NCI-H1930 (cell line): ENCODE measurements at regions not wholly inside any gene's neighbourhood (a gene's known extent, or its start where the extent isn't known, plus 50 kb on each side); places are given as distances from the start of the nearest gene placed in this dataset.
"Not testable (repeated sequence)": the region's sequence is repeated elsewhere in the genome, so short reads cannot be mapped to it uniquely, and the experiment has no call there.

ENCODE experiments used
- DNase-seq, 2 experiments: peaks; one replicate each; lab custom pipeline; 2025; lab: John Stamatoyannopoulos, UW

- no peak for DNase-seq
Measured at GRCh38 chr1:182003953-182004586, 57.4 kb downstream of the ZNF648 start.

GRCh38 chr1:182003025-182003725 is 58.3 kb downstream of the ZNF648 start:
- DNase-seq, result no peak

DNA sequence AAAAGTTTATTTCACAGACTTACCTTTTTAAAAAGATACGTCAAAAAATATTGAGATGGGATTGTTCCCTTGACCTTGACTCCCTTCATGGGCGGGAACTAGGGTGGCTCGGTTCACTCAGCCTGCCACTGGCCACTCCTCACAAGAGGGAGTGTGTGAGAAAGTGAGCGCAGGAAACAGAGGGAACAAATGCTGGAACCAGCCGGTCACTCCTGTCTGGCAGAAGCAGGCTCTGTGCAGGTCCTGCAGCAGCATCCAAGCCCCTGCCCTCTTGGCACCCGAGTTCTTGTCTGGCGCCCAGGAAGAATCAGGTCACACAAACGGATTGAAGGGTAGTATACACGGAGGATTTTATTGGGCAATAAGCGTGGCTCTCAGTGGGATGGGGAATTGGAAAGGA is 58.9 kb downstream of the ZNF648 start:
- DNase-seq, result no peak

- DNase-seq, result no peak
Measured at GRCh38 chr1:181998858-181999257, 62.7 kb downstream of the ZNF648 start.

- no peak for DNase-seq
Measured at GRCh38 chr1:181992072-181992471, 69.4 kb downstream of the ZNF648 start.

- no peak for DNase-seq
Measured at GRCh38 chr1:181990728-181991127, 70.8 kb downstream of the ZNF648 start.

- no peak for DNase-seq
Measured at GRCh38 chr1:181989261-181989920, 72.1 kb downstream of the ZNF648 start.

DNA sequence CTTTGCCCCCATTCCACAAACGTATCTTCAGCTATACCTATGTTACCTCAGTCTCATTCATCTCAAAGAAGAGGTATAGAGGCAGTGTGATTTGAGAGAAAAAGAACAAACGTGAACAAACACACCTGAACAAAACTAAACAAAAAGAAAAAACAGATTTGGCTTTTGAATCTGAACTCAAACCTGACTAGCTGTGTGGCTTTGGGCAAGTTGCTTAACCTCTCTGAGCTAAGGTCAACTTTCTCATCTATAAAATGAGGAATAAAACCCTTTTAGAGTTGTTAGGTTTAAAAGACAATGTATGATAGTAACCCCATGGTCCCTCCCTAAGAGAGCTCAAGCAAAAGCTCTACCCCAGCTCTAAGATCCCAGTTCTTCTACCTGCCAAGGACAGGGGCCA is 73.5 kb downstream of the ZNF648 start:
- no peak for DNase-seq

DNA sequence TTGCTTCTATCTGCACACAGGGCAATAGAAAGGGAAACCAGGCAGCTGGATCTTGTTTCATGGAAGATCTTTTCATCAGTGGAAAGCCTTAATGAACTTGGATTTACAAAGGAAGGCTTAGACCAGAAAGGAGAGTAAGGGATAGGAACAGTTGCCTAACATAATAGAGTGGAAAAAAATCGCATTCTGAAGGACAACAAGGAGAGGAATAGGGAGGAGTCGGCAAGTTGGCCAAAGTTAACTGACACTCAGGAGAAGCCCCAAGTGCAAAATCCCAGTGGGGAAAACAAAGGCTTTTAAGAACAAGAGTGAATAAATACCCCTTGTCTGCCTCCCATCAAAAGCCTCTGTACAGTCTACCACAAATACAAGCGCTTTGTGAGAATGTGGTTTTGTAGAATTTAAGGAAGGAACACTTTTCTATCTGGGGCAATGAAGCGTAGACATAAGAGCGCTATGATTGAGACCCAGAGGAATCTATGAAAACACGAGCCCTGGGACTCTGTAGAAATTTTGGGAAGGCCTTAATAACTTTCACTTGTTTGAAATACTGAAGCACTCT is 74.1 kb downstream of the ZNF648 start:
- DNase-seq, result no peak

DNA sequence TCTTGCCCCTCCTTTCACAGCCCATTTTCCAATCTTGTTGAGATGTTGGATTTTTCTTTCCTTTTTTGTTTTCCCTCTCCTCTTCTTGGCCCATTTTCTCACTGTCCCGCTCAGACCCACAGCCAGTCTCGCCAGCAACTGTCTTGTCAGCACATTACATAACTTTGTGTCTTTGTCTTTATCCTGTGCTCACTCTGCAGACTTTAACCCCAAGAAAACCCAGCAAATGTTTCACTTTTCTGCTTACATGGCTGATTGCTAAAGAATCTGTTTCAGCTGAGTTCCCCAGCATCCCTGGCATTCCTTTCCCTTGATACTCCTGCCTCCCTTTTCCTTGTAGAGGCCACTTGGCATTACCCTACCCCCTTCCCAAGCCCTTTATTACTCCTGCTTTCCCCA is 74.6 kb downstream of the ZNF648 start:
- no peak for DNase-seq

DNA sequence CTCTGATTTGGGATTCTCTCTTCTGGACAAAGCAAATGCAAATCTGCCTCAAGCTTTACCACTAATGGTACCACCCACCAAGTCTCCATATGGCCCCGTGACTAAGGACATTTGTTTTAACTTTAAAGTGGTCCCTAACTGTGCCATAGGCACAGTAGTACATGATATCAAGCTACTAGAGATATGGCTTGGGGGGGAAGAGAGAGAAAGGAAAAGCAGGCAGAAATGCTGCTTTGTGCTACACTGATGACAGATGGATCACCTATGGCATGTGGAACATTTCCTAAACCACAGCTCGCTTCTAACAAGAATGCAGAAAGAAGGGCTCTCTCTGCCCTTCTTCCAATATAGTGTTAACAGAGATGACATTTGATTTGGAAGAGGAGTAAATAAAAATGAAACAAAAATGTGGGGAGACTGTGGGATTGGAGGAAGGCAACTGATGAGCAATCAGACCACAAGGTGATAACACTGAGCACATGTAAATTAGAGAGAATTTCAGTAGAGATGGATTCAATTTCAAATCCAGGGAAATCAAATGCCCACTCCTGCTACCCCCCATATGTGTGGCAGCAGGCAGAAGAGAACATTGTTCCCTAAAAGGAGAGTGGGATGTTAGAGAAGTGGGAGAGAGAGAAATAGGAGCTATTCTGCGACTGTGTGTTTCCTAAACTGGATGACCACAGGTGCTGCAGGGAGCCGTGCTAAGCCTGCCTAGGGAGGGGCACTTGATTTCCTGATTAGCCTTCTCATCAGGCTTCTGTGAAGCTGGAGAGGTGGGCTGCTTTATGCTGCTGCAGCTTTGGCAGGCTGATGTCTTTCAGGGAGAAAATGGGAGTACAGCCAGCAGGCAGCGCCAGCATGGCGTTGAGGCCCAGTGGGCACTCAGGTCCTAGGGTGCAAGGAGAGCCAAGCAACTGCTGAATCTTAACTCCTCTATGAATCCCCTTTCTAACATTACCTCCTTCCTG is 75.3 kb downstream of the ZNF648 start:
- no peak for DNase-seq

DNA sequence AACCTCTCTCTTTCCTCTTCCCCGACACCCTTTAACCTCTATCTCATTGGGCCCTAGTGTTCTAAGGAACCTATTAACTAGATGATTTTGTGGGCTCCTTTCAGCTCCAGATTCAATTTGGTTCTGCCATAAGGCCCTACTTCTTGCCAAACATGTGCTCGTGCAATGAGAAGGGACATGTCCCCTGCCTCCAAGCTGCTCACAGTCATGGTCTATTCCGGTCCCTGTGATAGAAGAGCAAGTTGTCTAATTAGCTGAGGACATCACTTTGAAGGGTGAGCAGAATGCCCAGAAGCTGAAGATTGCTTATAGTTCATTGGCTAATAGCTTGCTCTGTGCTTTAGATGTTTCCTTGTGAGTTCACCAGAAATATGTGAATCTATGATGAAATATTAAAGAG is 76.2 kb downstream of the ZNF648 start:
- DNase-seq, result no peak

DNA sequence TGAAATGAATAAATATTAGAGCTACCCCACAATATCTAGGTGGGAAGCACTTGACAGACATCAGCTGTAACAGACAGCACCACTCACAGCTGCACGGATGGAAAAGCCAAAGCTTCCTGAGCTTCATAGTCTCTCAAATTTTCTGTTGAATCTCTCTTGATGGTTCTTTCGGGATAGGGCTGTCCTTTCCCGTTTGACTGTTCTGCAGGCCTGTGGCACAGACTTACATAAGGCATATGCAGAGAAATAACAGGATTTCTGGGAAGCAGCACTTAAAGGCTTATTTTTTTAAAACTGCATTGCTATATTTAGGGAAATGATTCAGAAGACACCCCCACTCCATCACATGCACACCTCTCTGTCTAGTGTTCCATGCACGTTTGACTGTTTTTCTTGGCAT is 77.5 kb downstream of the ZNF648 start:
- no peak for DNase-seq

- no peak for DNase-seq
Measured at GRCh38 chr1:181981821-181982220, 79.7 kb downstream of the ZNF648 start.

DNA sequence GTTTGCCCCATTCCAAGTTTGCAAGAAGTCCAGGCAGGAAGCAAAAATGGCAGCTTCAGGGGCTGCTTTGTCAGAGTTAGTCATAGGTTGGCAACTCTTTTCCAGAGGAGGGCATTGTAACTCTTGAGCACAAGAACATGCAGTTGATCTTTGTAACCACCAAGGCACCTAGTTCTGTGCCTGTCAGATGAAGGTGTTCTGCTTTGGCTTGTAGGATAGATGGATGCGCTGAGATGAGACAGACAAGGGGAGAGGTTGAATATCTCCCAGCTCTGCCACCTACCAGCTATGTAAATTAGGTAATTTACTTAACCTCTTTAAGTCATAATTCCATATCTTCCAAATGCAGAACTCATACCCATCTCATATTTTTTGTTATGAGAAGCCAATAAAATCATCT is 89.3 kb downstream of the ZNF648 start:
- DNase-seq, result no peak

GRCh38 chr1:181971424-181971823 is 90.1 kb downstream of the ZNF648 start:
- no peak for DNase-seq

- DNase-seq, result no peak
Measured at GRCh38 chr1:181969902-181970301, 91.6 kb downstream of the ZNF648 start.

DNA sequence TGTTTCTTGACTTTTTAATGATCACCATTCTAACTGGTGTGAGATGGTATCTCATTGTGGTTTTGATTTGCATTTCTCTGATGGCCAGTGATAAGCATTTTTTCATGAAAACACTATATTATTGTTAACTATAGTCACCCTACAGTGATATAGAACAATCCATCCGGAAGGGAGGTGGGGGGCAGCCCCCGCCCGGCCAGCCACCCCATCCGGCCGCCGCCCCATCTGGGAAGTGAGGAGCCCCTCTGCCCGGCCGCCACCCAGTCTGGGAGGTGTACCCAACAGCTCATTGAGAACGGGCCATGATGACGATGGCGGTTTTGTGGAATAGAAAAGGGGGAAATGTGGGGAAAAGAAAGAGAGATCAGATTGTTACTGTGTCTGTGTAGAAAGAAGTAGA is 106.8 kb downstream of the ZNF648 start:
- not testable (repeated sequence) for DNase-seq

DNA sequence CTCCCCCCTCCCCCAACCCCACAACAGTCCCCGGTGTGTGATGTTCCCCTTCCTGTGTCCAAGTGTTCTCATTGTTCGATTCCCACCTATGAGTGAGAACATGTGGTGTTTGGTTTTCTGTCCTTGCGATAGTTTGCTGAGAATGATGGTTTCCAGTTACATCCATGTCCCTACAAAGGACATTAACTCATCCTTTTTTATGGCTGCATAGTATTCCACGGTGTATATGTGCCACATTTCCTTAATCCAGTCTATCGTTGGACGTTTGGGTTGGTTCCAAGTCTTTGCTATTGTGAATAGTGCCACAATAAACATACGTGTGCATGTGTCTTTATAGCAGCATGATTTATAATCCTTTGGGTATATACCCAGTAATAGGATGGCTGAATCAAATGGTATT is 107.3 kb downstream of the ZNF648 start:
- not testable (repeated sequence) for DNase-seq

GRCh38 chr1:181953596-181953995 is 107.9 kb downstream of the ZNF648 start:
- DNase-seq, result no peak

DNA sequence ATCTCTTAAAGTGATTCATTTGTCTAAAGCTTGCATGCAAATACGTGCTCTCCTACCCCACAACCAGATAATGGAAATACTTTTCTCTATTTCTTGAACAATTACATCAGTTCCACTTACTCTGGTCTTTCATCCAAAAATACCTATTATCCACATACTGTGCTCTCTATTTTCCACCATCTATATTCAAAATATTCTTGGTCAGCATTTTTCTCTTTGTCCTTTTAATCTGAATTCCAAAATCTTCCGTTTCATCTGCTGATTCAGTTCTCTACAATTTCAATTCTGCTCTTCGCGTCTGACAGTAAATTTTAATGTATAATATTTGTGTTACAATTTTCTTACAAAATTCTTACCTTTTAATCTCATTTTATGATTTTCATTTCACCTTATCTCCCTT is 110.3 kb downstream of the ZNF648 start:
- DNase-seq, result no peak

DNA sequence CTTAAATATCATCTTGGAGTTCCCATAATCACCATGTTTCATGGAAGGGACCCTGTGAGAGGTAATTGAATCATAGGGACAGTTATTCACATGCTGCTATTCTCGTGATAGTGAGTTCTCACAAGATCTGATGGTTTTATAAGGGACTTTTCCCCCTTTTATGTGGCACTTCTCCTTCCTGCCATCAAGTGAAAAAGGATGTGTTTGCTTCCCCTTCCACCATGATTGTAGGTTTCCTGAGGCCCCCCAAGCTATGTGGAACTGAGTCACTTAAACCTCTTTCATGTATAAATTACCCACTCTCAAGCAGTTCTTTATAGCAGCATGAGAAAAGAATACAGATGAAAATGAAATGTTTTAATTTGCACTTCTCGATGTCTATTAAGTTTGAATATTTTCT is 112.0 kb downstream of the ZNF648 start:
- DNase-seq, result no peak
